ENCODE measurements at regions not wholly inside any gene's neighbourhood (a gene's known extent, or its start where the extent isn't known, plus 50 kb on each side); places are given as distances from the start of the nearest gene placed in this dataset.

- H2BK15ac ChIP-seq (ENCODE audit: low read depth, poor library complexity, severe bottlenecking) = no peak overlapping the region
- no peaks in the 10 kb centered on the region for H3K9me3 ChIP-seq (ENCODE audit: control insufficient read depth, low read length)
- H2AFZ ChIP-seq (ENCODE audit: low read depth, low read length) = no peak overlapping the region
- H3K4me2 ChIP-seq (ENCODE audit: low read length, poor library complexity, severe bottlenecking) = no peak overlapping the region
- H3K23ac ChIP-seq (ENCODE audit: low read length in 2 of 2) = no peak overlapping the region
- no peak overlapping the region for H4K8ac ChIP-seq (ENCODE audit: low read length)
- no peak overlapping the region for H3K4ac ChIP-seq (ENCODE audit: low read depth in 1 of 2, low read length in 2 of 2)
- no peak for DNase-seq
- no peak overlapping the region for H2BK5ac ChIP-seq (ENCODE audit: low read depth, low read length, poor library complexity, severe bottlenecking)
- no peaks in the 10 kb centered on the region for H3K4me1 ChIP-seq (ENCODE audit: control insufficient read depth, insufficient read depth, low read depth, low read length)
- H2AK5ac ChIP-seq (ENCODE audit: low read length, severe bottlenecking) = no peak overlapping the region
- no peaks in the 10 kb centered on the region for H3K27me3 ChIP-seq (ENCODE audit: control insufficient read depth in 1 of 2, insufficient read depth in 1 of 2, low read length in 2 of 2)
- no peak overlapping the region for H3K27ac ChIP-seq (ENCODE audit: low read length, poor library complexity, severe bottlenecking)
- H3K4me3 ChIP-seq (ENCODE audit: insufficient read depth in 1 of 2, low read depth in 1 of 2, low read length in 2 of 2) = no peak overlapping the region
- no peak overlapping the region for H3K9ac ChIP-seq (ENCODE audit: low read length)
- no peak overlapping the region for H3K18ac ChIP-seq (ENCODE audit: low read depth in 1 of 2, low read length in 2 of 2)
- no peaks in the 10 kb centered on the region for H3K36me3 ChIP-seq (ENCODE audit: control insufficient read depth in 1 of 2, insufficient read depth in 2 of 2, low read depth in 1 of 2, low read length in 2 of 2)
- H3K14ac ChIP-seq (ENCODE audit: low read length in 2 of 2) = no peak overlapping the region
- no peak overlapping the region for H2BK12ac ChIP-seq (ENCODE audit: low read length in 2 of 2)
- 63% methylated on average over 4 of the region's 4 CpGs for WGBS
- no peaks in the 10 kb centered on the region for H3K79me1 ChIP-seq (replicated peaks; ENCODE audit: low read length, poor library complexity, severe bottlenecking)
- H2BK120ac ChIP-seq (ENCODE audit: low read depth, low read length) = no peak overlapping the region
- H4K91ac ChIP-seq (ENCODE audit: low read length) = no peak overlapping the region
Measured at GRCh38 chr21:20511216-20511880, 486.9 kb upstream of the NCAM2 start.

- no peaks in the 10 kb centered on the region for H3K27me3 ChIP-seq (ENCODE audit: control insufficient read depth in 1 of 2, insufficient read depth in 1 of 2, low read length in 2 of 2)
- no peak overlapping the region for H2AFZ ChIP-seq (ENCODE audit: low read depth, low read length)
- H3K79me1 ChIP-seq (replicated peaks; ENCODE audit: low read length, poor library complexity, severe bottlenecking) = no peaks in the 10 kb centered on the region
- WGBS = 86% methylated on average over 2 of the region's 3 CpGs
- H3K4me3 ChIP-seq (ENCODE audit: insufficient read depth in 1 of 2, low read depth in 1 of 2, low read length in 2 of 2) = no peak overlapping the region
- H2BK15ac ChIP-seq (ENCODE audit: low read depth, poor library complexity, severe bottlenecking) = no peak overlapping the region
- H3K27ac ChIP-seq (ENCODE audit: low read length, poor library complexity, severe bottlenecking) = no peak overlapping the region
- no peak overlapping the region for H2BK120ac ChIP-seq (ENCODE audit: low read depth, low read length)
- H4K91ac ChIP-seq (ENCODE audit: low read length) = no peak overlapping the region
- no peak overlapping the region for H2BK5ac ChIP-seq (ENCODE audit: low read depth, low read length, poor library complexity, severe bottlenecking)
- H3K36me3 ChIP-seq (ENCODE audit: control insufficient read depth in 1 of 2, insufficient read depth in 2 of 2, low read depth in 1 of 2, low read length in 2 of 2) = no peaks in the 10 kb centered on the region
- no peak overlapping the region for H4K8ac ChIP-seq (ENCODE audit: low read length)
- H3K4me1 ChIP-seq (ENCODE audit: control insufficient read depth, insufficient read depth, low read depth, low read length) = no peaks in the 10 kb centered on the region
- no peaks in the 10 kb centered on the region for H3K9me3 ChIP-seq (ENCODE audit: control insufficient read depth, low read length)
- H3K18ac ChIP-seq (ENCODE audit: low read depth in 1 of 2, low read length in 2 of 2) = no peak overlapping the region
- H3K23ac ChIP-seq (ENCODE audit: low read length in 2 of 2) = no peak overlapping the region
- H3K14ac ChIP-seq (ENCODE audit: low read length in 2 of 2) = no peak overlapping the region
- H3K4me2 ChIP-seq (ENCODE audit: low read length, poor library complexity, severe bottlenecking) = no peak overlapping the region
- DNase-seq = no peak
- H2AK5ac ChIP-seq (ENCODE audit: low read length, severe bottlenecking) = no peak overlapping the region
- H3K4ac ChIP-seq (ENCODE audit: low read depth in 1 of 2, low read length in 2 of 2) = no peak overlapping the region
- H3K9ac ChIP-seq (ENCODE audit: low read length) = no peak overlapping the region
- no peak overlapping the region for H2BK12ac ChIP-seq (ENCODE audit: low read length in 2 of 2)
Measured at GRCh38 chr21:20515446-20515845, 482.8 kb upstream of the NCAM2 start.

GRCh38 chr21:20519076-20519475, 479.1 kb upstream of the NCAM2 start:
- Histone ChIP-seq H3K14ac (ENCODE audit: low read length in 2 of 2) (no peak overlapping the region), H4K8ac (ENCODE audit: low read length) (no peak overlapping the region), H2AFZ (ENCODE audit: low read depth, low read length) (no peak overlapping the region), H3K36me3 (ENCODE audit: control insufficient read depth in 1 of 2, insufficient read depth in 2 of 2, low read depth in 1 of 2, low read length in 2 of 2) (no peaks in the 10 kb centered on the region), H3K27me3 (ENCODE audit: control insufficient read depth in 1 of 2, insufficient read depth in 1 of 2, low read length in 2 of 2) (no peaks in the 10 kb centered on the region), H4K91ac (ENCODE audit: low read length) (no peak overlapping the region), H3K4me1 (ENCODE audit: control insufficient read depth, insufficient read depth, low read depth, low read length) (no peaks in the 10 kb centered on the region), H3K27ac (ENCODE audit: low read length, poor library complexity, severe bottlenecking) (no peak overlapping the region), H2BK15ac (ENCODE audit: low read depth, poor library complexity, severe bottlenecking) (no peak overlapping the region), H2BK12ac (ENCODE audit: low read length in 2 of 2) (no peak overlapping the region), H2BK120ac (ENCODE audit: low read depth, low read length) (no peak overlapping the region), H3K9ac (ENCODE audit: low read length) (no peak overlapping the region), H3K9me3 (ENCODE audit: control insufficient read depth, low read length) (no peaks in the 10 kb centered on the region), H3K18ac (ENCODE audit: low read depth in 1 of 2, low read length in 2 of 2) (no peak overlapping the region), H3K4me3 (ENCODE audit: insufficient read depth in 1 of 2, low read depth in 1 of 2, low read length in 2 of 2) (no peak overlapping the region), H3K4me2 (ENCODE audit: low read length, poor library complexity, severe bottlenecking) (no peak overlapping the region), H2BK5ac (ENCODE audit: low read depth, low read length, poor library complexity, severe bottlenecking) (no peak overlapping the region), H3K79me1 (replicated peaks; ENCODE audit: low read length, poor library complexity, severe bottlenecking) (no peaks in the 10 kb centered on the region), H3K4ac (ENCODE audit: low read depth in 1 of 2, low read length in 2 of 2) (no peak overlapping the region), H2AK5ac (ENCODE audit: low read length, severe bottlenecking) (no peak overlapping the region), H3K23ac (ENCODE audit: low read length in 2 of 2) (no peak overlapping the region)
- 71% methylated on average over 1 of the region's 3 CpGs for WGBS
- DNase-seq = no peak

GRCh38 chr21:20522611-20523010, 475.6 kb upstream of the NCAM2 start:
- WGBS = no CpG with 5 or more reads among the region's 1 CpG
- H2BK5ac ChIP-seq (ENCODE audit: low read depth, low read length, poor library complexity, severe bottlenecking) = no peak overlapping the region
- no peak overlapping the region for H3K14ac ChIP-seq (ENCODE audit: low read length in 2 of 2)
- H3K4me1 ChIP-seq (ENCODE audit: control insufficient read depth, insufficient read depth, low read depth, low read length) = no peaks in the 10 kb centered on the region
- H3K27ac ChIP-seq (ENCODE audit: low read length, poor library complexity, severe bottlenecking) = no peak overlapping the region
- H4K8ac ChIP-seq (ENCODE audit: low read length) = no peak overlapping the region
- H3K9ac ChIP-seq (ENCODE audit: low read length) = no peak overlapping the region
- no peak overlapping the region for H2AFZ ChIP-seq (ENCODE audit: low read depth, low read length)
- H3K4me2 ChIP-seq (ENCODE audit: low read length, poor library complexity, severe bottlenecking) = no peak overlapping the region
- H3K36me3 ChIP-seq (ENCODE audit: control insufficient read depth in 1 of 2, insufficient read depth in 2 of 2, low read depth in 1 of 2, low read length in 2 of 2) = no peaks in the 10 kb centered on the region
- H3K4me3 ChIP-seq (ENCODE audit: insufficient read depth in 1 of 2, low read depth in 1 of 2, low read length in 2 of 2) = no peak overlapping the region
- no peak overlapping the region for H2BK120ac ChIP-seq (ENCODE audit: low read depth, low read length)
- H3K23ac ChIP-seq (ENCODE audit: low read length in 2 of 2) = no peak overlapping the region
- H3K4ac ChIP-seq (ENCODE audit: low read depth in 1 of 2, low read length in 2 of 2) = no peak overlapping the region
- H3K9me3 ChIP-seq (ENCODE audit: control insufficient read depth, low read length) = no peaks in the 10 kb centered on the region
- H2BK15ac ChIP-seq (ENCODE audit: low read depth, poor library complexity, severe bottlenecking) = no peak overlapping the region
- H3K18ac ChIP-seq (ENCODE audit: low read depth in 1 of 2, low read length in 2 of 2) = no peak overlapping the region
- no peaks in the 10 kb centered on the region for H3K27me3 ChIP-seq (ENCODE audit: control insufficient read depth in 1 of 2, insufficient read depth in 1 of 2, low read length in 2 of 2)
- H2AK5ac ChIP-seq (ENCODE audit: low read length, severe bottlenecking) = no peak overlapping the region
- H4K91ac ChIP-seq (ENCODE audit: low read length) = no peak overlapping the region
- DNase-seq = no peak
- H3K79me1 ChIP-seq (replicated peaks; ENCODE audit: low read length, poor library complexity, severe bottlenecking) = no peaks in the 10 kb centered on the region
- H2BK12ac ChIP-seq (ENCODE audit: low read length in 2 of 2) = no peak overlapping the region

All from mesenchymal stem cell (in vitro differentiated cells and primary cell).